ENCODE measurements at regions not wholly inside any gene's neighbourhood (a gene's known extent, or its start where the extent isn't known, plus 50 kb on each side); places are given as distances from the start of the nearest gene placed in this dataset.

- peaks cover 4% of the 10 kb centered on the region for H3K27me3 Mint-ChIP-seq (ENCODE audit: unreplicated experiment)
- H3K4me1 Mint-ChIP-seq (ENCODE audit: unreplicated experiment): no peaks in the 10 kb centered on the region
- H3K9me3 Mint-ChIP-seq (ENCODE audit: unreplicated experiment): no peaks in the 10 kb centered on the region
- no peak for DNase-seq (ENCODE audit: low spot score)
- H3K4me3 Mint-ChIP-seq (ENCODE audit: unreplicated experiment): no peak overlapping the region
- no peak overlapping the region for H3K27ac Mint-ChIP-seq (ENCODE audit: unreplicated experiment)
- TF ChIP-seq CTCF (IDR thresholded peaks at IDR 0.05; ENCODE audit: unreplicated experiment): no peak
- no peaks in the 10 kb centered on the region for H3K36me3 Mint-ChIP-seq (ENCODE audit: low read depth, unreplicated experiment)
Measured at GRCh38 chr14:98445718-98446117, 826.3 kb downstream of the BCL11B start.

GRCh38 chr14:98446508-98446907 is 825.5 kb downstream of the BCL11B start:
- no peak overlapping the region for H3K4me3 Mint-ChIP-seq (ENCODE audit: unreplicated experiment)
- no peak for DNase-seq (ENCODE audit: low spot score)
- no peak overlapping the region for H3K27ac Mint-ChIP-seq (ENCODE audit: unreplicated experiment)
- H3K36me3 Mint-ChIP-seq (ENCODE audit: low read depth, unreplicated experiment): no peaks in the 10 kb centered on the region
- TF ChIP-seq CTCF (IDR thresholded peaks at IDR 0.05; ENCODE audit: unreplicated experiment): no peak
- no peaks in the 10 kb centered on the region for H3K9me3 Mint-ChIP-seq (ENCODE audit: unreplicated experiment)
- peaks cover 4% of the 10 kb centered on the region for H3K27me3 Mint-ChIP-seq (ENCODE audit: unreplicated experiment)
- H3K4me1 Mint-ChIP-seq (ENCODE audit: unreplicated experiment): no peaks in the 10 kb centered on the region

GRCh38 chr14:98456231-98456630 is 815.8 kb downstream of the BCL11B start:
- Mint-ChIP-seq H3K4me3 (ENCODE audit: unreplicated experiment) (no peak overlapping the region), H3K27me3 (ENCODE audit: unreplicated experiment) (no peaks in the 10 kb centered on the region), H3K27ac (ENCODE audit: unreplicated experiment) (no peak overlapping the region), H3K36me3 (ENCODE audit: low read depth, unreplicated experiment) (no peaks in the 10 kb centered on the region), H3K9me3 (ENCODE audit: unreplicated experiment) (no peaks in the 10 kb centered on the region), H3K4me1 (ENCODE audit: unreplicated experiment) (no peaks in the 10 kb centered on the region)
- no peak for TF ChIP-seq CTCF (IDR thresholded peaks at IDR 0.05; ENCODE audit: unreplicated experiment)
- no peak for DNase-seq (ENCODE audit: low spot score)

- no peaks in the 10 kb centered on the region for H3K27me3 Mint-ChIP-seq (ENCODE audit: unreplicated experiment)
- no peak for TF ChIP-seq CTCF (IDR thresholded peaks at IDR 0.05; ENCODE audit: unreplicated experiment)
- no peaks in the 10 kb centered on the region for H3K36me3 Mint-ChIP-seq (ENCODE audit: low read depth, unreplicated experiment)
- DNase-seq (ENCODE audit: low spot score): no peak
- no peak overlapping the region for H3K27ac Mint-ChIP-seq (ENCODE audit: unreplicated experiment)
- H3K9me3 Mint-ChIP-seq (ENCODE audit: unreplicated experiment): no peaks in the 10 kb centered on the region
- no peak overlapping the region for H3K4me3 Mint-ChIP-seq (ENCODE audit: unreplicated experiment)
- no peaks in the 10 kb centered on the region for H3K4me1 Mint-ChIP-seq (ENCODE audit: unreplicated experiment)
Measured at GRCh38 chr14:98458702-98459101, 813.3 kb downstream of the BCL11B start.

- no peak for TF ChIP-seq CTCF (IDR thresholded peaks at IDR 0.05; ENCODE audit: unreplicated experiment)
- H3K27me3 Mint-ChIP-seq (ENCODE audit: unreplicated experiment): no peaks in the 10 kb centered on the region
- no peaks in the 10 kb centered on the region for H3K4me1 Mint-ChIP-seq (ENCODE audit: unreplicated experiment)
- H3K27ac Mint-ChIP-seq (ENCODE audit: unreplicated experiment): no peak overlapping the region
- no peak for DNase-seq (ENCODE audit: low spot score)
- H3K9me3 Mint-ChIP-seq (ENCODE audit: unreplicated experiment): no peaks in the 10 kb centered on the region
- H3K4me3 Mint-ChIP-seq (ENCODE audit: unreplicated experiment): no peak overlapping the region
- no peaks in the 10 kb centered on the region for H3K36me3 Mint-ChIP-seq (ENCODE audit: low read depth, unreplicated experiment)
Measured at GRCh38 chr14:98462908-98463307, 809.1 kb downstream of the BCL11B start.
